SU-DHL-6 (cell line): ENCODE measurements at regions not wholly inside any gene's neighbourhood (a gene's known extent, or its start where the extent isn't known, plus 50 kb on each side); places are given as distances from the start of the nearest gene placed in this dataset.

ENCODE experiments used
- CTCF ChIP-seq: fragments of 200-600 bp; sonication (generic); IDR thresholded peaks from one replicate; pipeline ENCODE4 v1.5.1; 2017; ENCODE audit warnings: antibody characterized with exemption, mild to moderate bottlenecking, low read length, moderate library complexity; ENCODE audit not compliant: insufficient read depth, poor library complexity, severe bottlenecking
- EZH2phosphoT487 ChIP-seq: fragments of 200-600 bp; sonication (generic), shearing (Covaris generic); conservative IDR thresholded peaks from 2 replicates; pipeline ENCODE4 v1.6.1; 2018; ENCODE audit warnings: mild to moderate bottlenecking, antibody characterized with exemption, low read length, moderate library complexity, mixed read lengths

- TF ChIP-seq EZH2phosphoT487 = no peak
- no peak for TF ChIP-seq CTCF
These were observed 624.3 kb upstream of the TENM3 start for GRCh38 chr4:181618896-181619295.
